ENCODE measurements at regions not wholly inside any gene's neighbourhood (a gene's known extent, or its start where the extent isn't known, plus 50 kb on each side); places are given as distances from the start of the nearest gene placed in this dataset.
A peak's percentile ranks its signal among the peaks of the same experiment; 100 is the strongest.
"Not testable (repeated sequence)": the region's sequence is repeated elsewhere in the genome, so short reads cannot be mapped to it uniquely, and the experiment has no call there.

GRCh38 chr3:150232992-150233451 is 175.1 kb upstream of the TSC22D2 start:
- Histone ChIP-seq H2AFZ (ENCODE audit: insufficient read depth, low read depth, low read length, poor library complexity, severe bottlenecking) (peak overlapping the region; percentile 2), H3K36me3 (replicated peaks in 1 of 2; ENCODE audit: control insufficient read depth in 1 of 2, insufficient read depth in 2 of 2, low read length in 2 of 2) (no peaks in the 10 kb centered on the region), H3K27me3 (ENCODE audit: control insufficient read depth in 2 of 2, insufficient read depth in 2 of 2, low read length in 2 of 2) (no peaks in the 10 kb centered on the region), H3K27ac (ENCODE audit: low read depth in 1 of 2, low read length in 2 of 2) (no peak overlapping the region), H3K4me2 (replicated peaks; ENCODE audit: extremely low read depth, low read length, poor library complexity, severe bottlenecking) (no peak overlapping the region), H4K20me1 (ENCODE audit: insufficient read depth, low read length) (no peaks in the 10 kb centered on the region), H3K79me2 (ENCODE audit: insufficient read depth, low read length) (no peaks in the 10 kb centered on the region), H3K9me3 (replicated peaks in 1 of 2; ENCODE audit: control insufficient read depth in 1 of 2, insufficient read depth in 1 of 2, low read length in 2 of 2) (no peaks in the 10 kb centered on the region), H3K9ac (ENCODE audit: insufficient read depth, low read length, poor library complexity, severe bottlenecking) (no peak overlapping the region), H3K4me1 (ENCODE audit: control insufficient read depth in 1 of 2, insufficient read depth in 2 of 2, low read length in 2 of 2) (no peaks in the 10 kb centered on the region), H3K4me3 (replicated peaks in 1 of 3; ENCODE audit: low read depth in 2 of 3, low read length in 3 of 3) (no peak overlapping the region)
- intact Hi-C loops (cut with micrococcal nuclease): no loop called here
- Mint-ChIP-seq H3K9me3 (no peaks in the 10 kb centered on the region), H3K4me3 (no peak overlapping the region), H3K27me3 (ENCODE audit: low read depth in 3 of 3) (peaks cover 0 to 4% (median 3%) of the 10 kb centered on the region in 3 donors), H3K36me3 (no peaks in the 10 kb centered on the region), H3K27ac (no peak overlapping the region), H3K4me1 (no peaks in the 10 kb centered on the region)
- no peak for TF ChIP-seq CTCF (IDR thresholded peaks at IDR 0.05)
- WGBS (ENCODE audit: insufficient coverage): 96% methylated on average over 3 of the region's 4 CpGs
- no peak for DNase-seq

DNA sequence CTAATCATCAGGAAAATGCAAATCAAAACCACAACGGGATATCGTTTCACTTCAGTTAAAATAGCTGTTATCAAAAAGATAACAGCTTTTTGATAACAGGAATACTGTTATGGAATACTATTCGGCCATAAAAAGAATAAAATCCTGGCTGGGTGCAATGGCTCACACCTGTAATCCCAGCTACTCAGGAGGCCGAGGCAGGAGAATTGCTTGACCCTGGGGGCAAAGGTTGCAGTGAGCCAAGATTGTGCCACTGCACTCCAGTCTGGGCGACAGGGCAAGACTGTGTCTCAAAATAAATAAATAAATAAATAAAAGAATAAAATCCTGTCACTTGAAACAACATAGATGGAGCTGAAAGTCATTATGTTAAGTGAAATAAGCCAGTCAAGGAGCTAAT is 178.1 kb upstream of the TSC22D2 start:
- intact Hi-C loops (cut with micrococcal nuclease): no loop called here
- no peaks in the 10 kb centered on the region for H3K4me1 ChIP-seq (ENCODE audit: control insufficient read depth in 1 of 2, insufficient read depth in 2 of 2, low read length in 2 of 2)
- no peak overlapping the region for H3K4me3 Mint-ChIP-seq
- no peak overlapping the region for H3K9ac ChIP-seq (ENCODE audit: insufficient read depth, low read length, poor library complexity, severe bottlenecking)
- no peak for TF ChIP-seq CTCF (IDR thresholded peaks at IDR 0.05)
- no peak overlapping the region for H3K27ac Mint-ChIP-seq
- no peaks in the 10 kb centered on the region for H3K36me3 ChIP-seq (replicated peaks in 1 of 2; ENCODE audit: control insufficient read depth in 1 of 2, insufficient read depth in 2 of 2, low read length in 2 of 2)
- H3K4me3 ChIP-seq (replicated peaks in 1 of 3; ENCODE audit: low read depth in 2 of 3, low read length in 3 of 3): no peak overlapping the region
- no peak for DNase-seq
- peaks cover 0 to 4% of the 10 kb centered on the region in 2 donors for H3K27me3 ChIP-seq (ENCODE audit: control insufficient read depth in 2 of 2, insufficient read depth in 2 of 2, low read length in 2 of 2)
- no peaks in the 10 kb centered on the region for H3K79me2 ChIP-seq (ENCODE audit: insufficient read depth, low read length)
- H3K27me3 Mint-ChIP-seq (ENCODE audit: low read depth in 3 of 3): peaks cover 3 to 5% (median 5%) of the 10 kb centered on the region in 3 donors
- no peak overlapping the region for H2AFZ ChIP-seq (ENCODE audit: insufficient read depth, low read depth, low read length, poor library complexity, severe bottlenecking)
- no peak overlapping the region for H3K27ac ChIP-seq (ENCODE audit: low read depth in 1 of 2, low read length in 2 of 2)
- no peaks in the 10 kb centered on the region for H3K4me1 Mint-ChIP-seq
- no peak overlapping the region for H3K4me2 ChIP-seq (replicated peaks; ENCODE audit: extremely low read depth, low read length, poor library complexity, severe bottlenecking)
- H3K9me3 Mint-ChIP-seq: no peaks in the 10 kb centered on the region
- H4K20me1 ChIP-seq (ENCODE audit: insufficient read depth, low read length): no peaks in the 10 kb centered on the region
- H3K9me3 ChIP-seq (replicated peaks in 1 of 2; ENCODE audit: control insufficient read depth in 1 of 2, insufficient read depth in 1 of 2, low read length in 2 of 2): no peaks in the 10 kb centered on the region
- 90% methylated on average over 2 of the region's 5 CpGs for WGBS (ENCODE audit: insufficient coverage)
- H3K36me3 Mint-ChIP-seq: no peaks in the 10 kb centered on the region

DNA sequence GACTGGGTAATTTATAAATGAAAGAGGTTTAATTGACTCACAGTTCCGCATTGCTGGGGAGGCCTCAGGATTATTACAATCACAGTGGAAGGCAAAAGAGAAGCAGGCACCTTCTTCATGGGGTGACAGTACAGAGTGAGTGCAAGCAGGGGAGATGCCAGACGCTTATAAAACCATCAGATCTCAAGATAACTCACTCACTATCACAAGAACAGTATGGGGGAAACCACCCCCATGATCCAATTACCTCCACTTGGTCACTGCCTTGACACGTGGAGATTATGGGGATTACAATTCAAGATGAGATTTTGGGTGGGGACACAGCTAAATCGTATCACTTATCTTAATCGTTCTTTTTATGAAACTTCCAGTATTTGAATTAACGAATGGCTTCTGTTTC is 179.5 kb upstream of the TSC22D2 start:
- H3K27ac ChIP-seq (ENCODE audit: low read depth in 1 of 2, low read length in 2 of 2); H3K4me1 ChIP-seq (ENCODE audit: control insufficient read depth in 1 of 2, insufficient read depth in 2 of 2, low read length in 2 of 2); H3K79me2 ChIP-seq (ENCODE audit: insufficient read depth, low read length); H2AFZ ChIP-seq (ENCODE audit: insufficient read depth, low read depth, low read length, poor library complexity, severe bottlenecking); DNase-seq; H4K20me1 ChIP-seq (ENCODE audit: insufficient read depth, low read length); H3K9me3 ChIP-seq (replicated peaks in 1 of 2; ENCODE audit: control insufficient read depth in 1 of 2, insufficient read depth in 1 of 2, low read length in 2 of 2); H3K9me3 Mint-ChIP-seq; H3K9ac ChIP-seq (ENCODE audit: insufficient read depth, low read length, poor library complexity, severe bottlenecking); H3K27me3 ChIP-seq (ENCODE audit: control insufficient read depth in 2 of 2, insufficient read depth in 2 of 2, low read length in 2 of 2); H3K36me3 Mint-ChIP-seq; H3K27ac Mint-ChIP-seq; H3K27me3 Mint-ChIP-seq (ENCODE audit: low read depth in 3 of 3); H3K36me3 ChIP-seq (replicated peaks in 1 of 2; ENCODE audit: control insufficient read depth in 1 of 2, insufficient read depth in 2 of 2, low read length in 2 of 2); H3K4me3 Mint-ChIP-seq; H3K4me1 Mint-ChIP-seq; H3K4me3 ChIP-seq (replicated peaks in 1 of 3; ENCODE audit: low read depth in 2 of 3, low read length in 3 of 3); H3K4me2 ChIP-seq (replicated peaks; ENCODE audit: extremely low read depth, low read length, poor library complexity, severe bottlenecking): not testable (repeated sequence)
- WGBS (ENCODE audit: insufficient coverage): 100% methylated on average over 3 of the region's 6 CpGs
- intact Hi-C loops (cut with micrococcal nuclease): loop anchor here (5.0 to 10.0 kb wide), 2 partner anchors 266 to 269 kb away; no protein-coding TSS in a partner anchor

Data from CD14-positive monocyte (primary cell).